ENCODE measurements at regions not wholly inside any gene's neighbourhood (a gene's known extent, or its start where the extent isn't known, plus 50 kb on each side); places are given as distances from the start of the nearest gene placed in this dataset.

DNA sequence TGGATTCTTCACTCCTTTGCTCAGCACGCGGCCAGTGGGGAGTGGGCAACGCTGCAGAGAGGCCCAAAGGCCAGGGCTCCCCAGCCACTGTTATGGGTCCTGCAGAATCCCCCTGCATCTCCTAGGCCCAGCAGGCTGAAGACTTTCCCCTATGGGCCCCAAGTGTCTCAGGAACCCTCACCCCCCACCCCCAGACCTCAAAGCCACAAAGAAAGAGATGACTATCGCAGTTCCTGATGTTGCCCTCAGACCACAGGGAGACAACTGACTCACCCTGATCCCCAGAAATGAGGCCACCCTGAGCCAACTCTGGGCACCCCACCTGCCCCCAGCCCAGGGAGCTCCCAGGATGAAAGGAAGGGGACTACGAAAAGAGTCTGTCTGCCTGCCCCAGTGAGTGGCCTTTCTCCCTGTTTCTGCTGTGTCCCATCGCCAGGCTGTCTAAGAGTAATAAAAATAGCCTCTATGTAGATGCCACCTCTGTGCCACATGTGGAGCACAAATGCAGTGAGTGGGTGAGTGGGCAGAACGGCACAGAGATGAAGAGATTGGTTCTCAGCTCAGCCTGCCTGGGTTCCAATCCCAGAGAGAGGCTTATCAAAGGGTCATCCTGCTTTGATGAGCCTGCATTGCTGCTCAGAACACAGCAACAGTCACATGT, 283.0 kb downstream of the UACA start:
- no peak for TF ChIP-seq CTCF (IDR thresholded peaks at IDR 0.05)
- TF ChIP-seq POLR2A (IDR thresholded peaks at IDR 0.05), result no peak
